ENCODE measurements at regions not wholly inside any gene's neighbourhood (a gene's known extent, or its start where the extent isn't known, plus 50 kb on each side); places are given as distances from the start of the nearest gene placed in this dataset.

- no peak for DNase-seq
Measured at GRCh38 chr4:121277194-121278105, 103.4 kb downstream of the QRFPR start.

GRCh38 chr4:121273191-121273590, 107.6 kb downstream of the QRFPR start:
- DNase-seq, result no peak

- DNase-seq, result no peak
Measured at GRCh38 chr4:121272526-121272925, 108.3 kb downstream of the QRFPR start.

- DNase-seq, result no peak
Measured at GRCh38 chr4:121270389-121270788, 106.3 kb upstream of the TNIP3 start.

- no peak for DNase-seq
Measured at GRCh38 chr4:121269001-121269400, 104.9 kb upstream of the TNIP3 start.

GRCh38 chr4:121266982-121267381, 102.9 kb upstream of the TNIP3 start:
- DNase-seq, result no peak

GRCh38 chr4:121256887-121257466, 92.9 kb upstream of the TNIP3 start:
- no peak for DNase-seq

- DNase-seq, result no peak
Measured at GRCh38 chr4:121255986-121256750, 92.0 kb upstream of the TNIP3 start.

- no peak for DNase-seq
Measured at GRCh38 chr4:121253961-121254360, 89.8 kb upstream of the TNIP3 start.

- peak; percentile 74 for DNase-seq
Measured at GRCh38 chr4:121252224-121252806, 88.2 kb upstream of the TNIP3 start.

GRCh38 chr4:121248747-121249146, 84.6 kb upstream of the TNIP3 start:
- no peak for DNase-seq

- no peak for DNase-seq
Measured at GRCh38 chr4:121246698-121247097, 82.6 kb upstream of the TNIP3 start.

GRCh38 chr4:121243485-121243884, 79.4 kb upstream of the TNIP3 start:
- no peak for DNase-seq

- no peak for DNase-seq
Measured at GRCh38 chr4:121242188-121242750, 78.1 kb upstream of the TNIP3 start.

GRCh38 chr4:121239951-121240350, 75.8 kb upstream of the TNIP3 start:
- DNase-seq, result no peak

GRCh38 chr4:121238461-121238860, 74.3 kb upstream of the TNIP3 start:
- no peak for DNase-seq

GRCh38 chr4:121237069-121237399, 72.9 kb upstream of the TNIP3 start:
- no peak for DNase-seq

GRCh38 chr4:121236353-121237068, 72.4 kb upstream of the TNIP3 start:
- DNase-seq, result no peak

- no peak for DNase-seq
Measured at GRCh38 chr4:121233982-121234381, 69.9 kb upstream of the TNIP3 start.

GRCh38 chr4:121229993-121230392, 65.9 kb upstream of the TNIP3 start:
- DNase-seq, result no peak

GRCh38 chr4:121228848-121229247, 64.7 kb upstream of the TNIP3 start:
- DNase-seq, result no peak

- no peak for DNase-seq
Measured at GRCh38 chr4:121227341-121227792, 63.2 kb upstream of the TNIP3 start.

Data from right forelimb (tissue), 1 donor.